ENCODE measurements at regions not wholly inside any gene's neighbourhood (a gene's known extent, or its start where the extent isn't known, plus 50 kb on each side); places are given as distances from the start of the nearest gene placed in this dataset.

DNA sequence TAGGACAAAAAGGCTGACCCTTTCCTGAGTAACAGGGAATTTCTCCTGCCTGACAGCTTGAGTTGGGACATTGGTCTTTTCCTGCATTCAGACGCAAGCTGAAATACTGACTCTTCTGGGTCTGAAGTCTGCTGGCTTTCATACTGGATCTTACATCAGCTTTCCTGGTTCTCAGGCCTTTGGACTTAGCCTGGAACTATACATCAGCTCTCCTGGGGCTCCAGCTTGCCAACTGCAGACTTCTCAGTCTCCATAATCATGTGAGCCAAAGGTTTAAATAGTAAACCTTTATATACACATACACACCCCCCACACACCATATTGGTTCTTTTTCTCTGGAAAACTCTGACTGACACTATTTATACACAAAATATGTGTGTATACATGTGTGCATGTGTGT, 59.0 kb upstream of the KCND3 start:
- no TSS peak for BruUV-seq (replicated peaks)
- Histone ChIP-seq H4K91ac (ENCODE audit: insufficient read depth, low read depth, low read length) (no peak overlapping the region), H3K9me3 (ENCODE audit: control insufficient read depth, insufficient read depth, low read length) (no peaks in the 10 kb centered on the region), H2BK20ac (ENCODE audit: low read depth, low read length) (no peak overlapping the region), H3K14ac (replicated peaks; ENCODE audit: low read depth, low read length) (no peak overlapping the region), H3K56ac (ENCODE audit: extremely low read depth, insufficient read depth, low read length) (no peak overlapping the region), H2BK120ac (ENCODE audit: low read depth, low read length) (no peak overlapping the region), H2AK9ac (replicated peaks; ENCODE audit: low read depth, low read length, poor library complexity) (no peak overlapping the region), H3K4me2 (ENCODE audit: low read depth, low read length) (no peak overlapping the region), H3K79me1 (ENCODE audit: low read depth in 1 of 2, low read length in 2 of 2) (no peaks in the 10 kb centered on the region), H3K4ac (ENCODE audit: low read depth, low read length) (no peak overlapping the region), H3K23ac (ENCODE audit: low read depth, low read length) (no peak overlapping the region), H3K9me1 (ENCODE audit: insufficient read depth, low read length) (no peaks in the 10 kb centered on the region), H2AK5ac (ENCODE audit: low read depth, low read length) (no peak overlapping the region), H3K4me3 (ENCODE audit: insufficient read depth, low read depth, low read length) (no peak overlapping the region), H2BK5ac (ENCODE audit: low read depth, low read length, poor library complexity, severe bottlenecking) (no peak overlapping the region), H4K8ac (ENCODE audit: low read depth in 2 of 2, low read length in 2 of 2) (no peak overlapping the region), H3K9ac (ENCODE audit: low read depth, low read length) (no peak overlapping the region), H2BK15ac (ENCODE audit: low read depth, low read length) (no peak overlapping the region), H2AFZ (replicated peaks; ENCODE audit: low read length, poor library complexity) (no peak overlapping the region), H3K27me3 (ENCODE audit: control insufficient read depth, insufficient read depth, low read length) (no peaks in the 10 kb centered on the region), H3K27ac (ENCODE audit: insufficient read depth, low read length) (no peak overlapping the region), H3K18ac (ENCODE audit: low read depth, low read length) (no peak overlapping the region), H3K4me1 (ENCODE audit: control insufficient read depth, insufficient read depth, low read length) (no peaks in the 10 kb centered on the region), H4K5ac (ENCODE audit: low read depth, low read length) (no peak overlapping the region), H3K36me3 (ENCODE audit: control insufficient read depth, insufficient read depth, low read length) (no peaks in the 10 kb centered on the region), H4K20me1 (ENCODE audit: insufficient read depth, low read length) (no peaks in the 10 kb centered on the region)
- DNase-seq = no peak
- ATAC-seq (ENCODE audit: low read depth) = no peak
- in situ Hi-C loops (cut with MboI; ENCODE audit: low sequenced_read_pairs) (no loop called here), intact Hi-C loops (cut with micrococcal nuclease) (no loop called here), dilution Hi-C loops (cut with HindIII; ENCODE audit: low sequenced_read_pairs, unreplicated experiment) (no loop called here)
- CTCF ChIA-PET = no interaction called here
- POLR2A ChIA-PET (ENCODE audit: unreplicated experiment) = no interaction called here
- TF ChIP-seq, protein P1, sequence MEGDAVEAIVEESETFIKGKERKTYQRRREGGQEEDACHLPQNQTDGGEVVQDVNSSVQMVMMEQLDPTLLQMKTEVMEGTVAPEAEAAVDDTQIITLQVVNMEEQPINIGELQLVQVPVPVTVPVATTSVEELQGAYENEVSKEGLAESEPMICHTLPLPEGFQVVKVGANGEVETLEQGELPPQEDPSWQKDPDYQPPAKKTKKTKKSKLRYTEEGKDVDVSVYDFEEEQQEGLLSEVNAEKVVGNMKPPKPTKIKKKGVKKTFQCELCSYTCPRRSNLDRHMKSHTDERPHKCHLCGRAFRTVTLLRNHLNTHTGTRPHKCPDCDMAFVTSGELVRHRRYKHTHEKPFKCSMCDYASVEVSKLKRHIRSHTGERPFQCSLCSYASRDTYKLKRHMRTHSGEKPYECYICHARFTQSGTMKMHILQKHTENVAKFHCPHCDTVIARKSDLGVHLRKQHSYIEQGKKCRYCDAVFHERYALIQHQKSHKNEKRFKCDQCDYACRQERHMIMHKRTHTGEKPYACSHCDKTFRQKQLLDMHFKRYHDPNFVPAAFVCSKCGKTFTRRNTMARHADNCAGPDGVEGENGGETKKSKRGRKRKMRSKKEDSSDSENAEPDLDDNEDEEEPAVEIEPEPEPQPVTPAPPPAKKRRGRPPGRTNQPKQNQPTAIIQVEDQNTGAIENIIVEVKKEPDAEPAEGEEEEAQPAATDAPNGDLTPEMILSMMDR (conservative IDR thresholded peaks at IDR 0.05; ENCODE audit: low read depth, low read length) = no peak
- no peak for TF ChIP-seq CEBPB (IDR thresholded peaks at IDR 0.05; ENCODE audit: low read depth, low read length)
- no peak for TF ChIP-seq FOS (IDR thresholded peaks at IDR 0.05; ENCODE audit: low read depth, low read length)
- TF ChIP-seq MAFK (IDR thresholded peaks at IDR 0.05; ENCODE audit: low read depth, low read length) = no peak
- TF ChIP-seq RCOR1 (IDR thresholded peaks at IDR 0.05; ENCODE audit: insufficient replicate concordance, low read length) = no peak
- TF ChIP-seq, protein P2, sequence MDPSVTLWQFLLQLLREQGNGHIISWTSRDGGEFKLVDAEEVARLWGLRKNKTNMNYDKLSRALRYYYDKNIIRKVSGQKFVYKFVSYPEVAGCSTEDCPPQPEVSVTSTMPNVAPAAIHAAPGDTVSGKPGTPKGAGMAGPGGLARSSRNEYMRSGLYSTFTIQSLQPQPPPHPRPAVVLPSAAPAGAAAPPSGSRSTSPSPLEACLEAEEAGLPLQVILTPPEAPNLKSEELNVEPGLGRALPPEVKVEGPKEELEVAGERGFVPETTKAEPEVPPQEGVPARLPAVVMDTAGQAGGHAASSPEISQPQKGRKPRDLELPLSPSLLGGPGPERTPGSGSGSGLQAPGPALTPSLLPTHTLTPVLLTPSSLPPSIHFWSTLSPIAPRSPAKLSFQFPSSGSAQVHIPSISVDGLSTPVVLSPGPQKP (IDR thresholded peaks at IDR 0.05; ENCODE audit: borderline replicate concordance, low read depth, low read length) = no peak
- TF ChIP-seq CHD1 (IDR thresholded peaks at IDR 0.05; ENCODE audit: low read depth, low read length) = no peak
- 100% methylated on average over 1 of the region's 1 CpG; no CpG with 5 or more reads in 1 of the 2 experiments for WGBS, 2 experiments (ENCODE audit: extremely low coverage in 2 of 2, insufficient read length in 1 of 2)
